ENCODE measurements at regions not wholly inside any gene's neighbourhood (a gene's known extent, or its start where the extent isn't known, plus 50 kb on each side); places are given as distances from the start of the nearest gene placed in this dataset.

GRCh38 chr15:31275331-31276262 lies 51.0 kb upstream of the KLF13 start:
- no peak overlapping the region for H3K27ac ChIP-seq
- no peaks in the 10 kb centered on the region for H3K36me3 ChIP-seq
- no peak overlapping the region for H3K4me3 ChIP-seq
- peaks cover 0 to 17% (median 11%) of the 10 kb centered on the region in 4 donors for H3K4me1 ChIP-seq
- no peaks in the 10 kb centered on the region for H3K9me3 ChIP-seq
- intact Hi-C loops (cut with DNase I; ENCODE audit: low total_unique reads) = no loop called here
- DNase-seq = peak in 1 of 2 donors; percentile 58
- no peak for TF ChIP-seq CTCF (IDR thresholded peaks at IDR 0.05)
- no peaks in the 10 kb centered on the region for H3K27me3 ChIP-seq

GRCh38 chr15:31276596-31277298 lies 49.9 kb upstream of the KLF13 start:
- intact Hi-C loops (cut with DNase I; ENCODE audit: low total_unique reads) = no loop called here
- DNase-seq = peak in 1 of 2 donors; percentile 37
- H3K4me1 ChIP-seq = peaks cover 0 to 22% (median 16%) of the 10 kb centered on the region in 4 donors
- H3K4me3 ChIP-seq = no peak overlapping the region
- TF ChIP-seq CTCF (IDR thresholded peaks at IDR 0.05) = no peak
- no peaks in the 10 kb centered on the region for H3K36me3 ChIP-seq
- H3K27me3 ChIP-seq = no peaks in the 10 kb centered on the region
- no peak overlapping the region for H3K27ac ChIP-seq
- H3K9me3 ChIP-seq = no peaks in the 10 kb centered on the region
